Astrocyte of the cerebellum (primary cell): ENCODE measurements at regions not wholly inside any gene's neighbourhood (a gene's known extent, or its start where the extent isn't known, plus 50 kb on each side); places are given as distances from the start of the nearest gene placed in this dataset.
"Not testable (repeated sequence)": the region's sequence is repeated elsewhere in the genome, so short reads cannot be mapped to it uniquely, and the experiment has no call there.

Experiments
- DNase-seq: peaks from one replicate; pipeline ENCODE4 v3.0.0-alpha.2; 2011; ENCODE audit warnings: low read depth
- H3K4me3 ChIP-seq: 2 replicates; pipeline ENCODE4 v1.5.1; 2011; ENCODE audit warnings: mild to moderate bottlenecking, low read depth, low read length, moderate library complexity
- in situ Hi-C: cut with HindIII; loops from 2 replicates; pipeline ENCODE4 v1.10.0; 2017; ENCODE audit warnings: low sequenced_read_pairs
- TF ChIP-seq, protein P1 (sequence below): IDR thresholded peaks from 2 replicates; pipeline ENCODE4 v1.5.1; 2012; ENCODE audit warnings: low read length, low read depth, moderate library complexity, mild to moderate bottlenecking; ENCODE audit errors: missing control alignments

DNA sequence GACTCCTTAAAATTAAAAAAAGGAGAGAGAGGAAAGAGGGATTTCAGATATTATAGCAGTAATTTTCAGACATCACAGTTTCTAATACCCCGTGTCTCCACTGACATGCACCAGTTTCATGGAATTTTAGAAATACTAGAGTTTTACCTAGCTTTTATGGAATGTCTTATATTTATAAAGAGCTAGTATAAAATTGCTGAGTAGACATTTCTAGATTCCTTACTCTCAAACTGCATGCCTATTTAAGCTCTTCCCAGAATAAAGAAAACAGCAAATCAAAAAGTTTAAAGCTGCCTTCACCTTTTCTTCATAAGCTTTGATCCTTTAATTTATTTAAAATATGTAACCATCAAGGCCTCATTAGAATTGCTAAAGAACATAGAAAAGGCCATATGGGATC is 247.4 kb upstream of the IL12A start:
- in situ Hi-C loops = no loop called here
- no peak overlapping the region for H3K4me3 ChIP-seq
- TF ChIP-seq, protein P1, sequence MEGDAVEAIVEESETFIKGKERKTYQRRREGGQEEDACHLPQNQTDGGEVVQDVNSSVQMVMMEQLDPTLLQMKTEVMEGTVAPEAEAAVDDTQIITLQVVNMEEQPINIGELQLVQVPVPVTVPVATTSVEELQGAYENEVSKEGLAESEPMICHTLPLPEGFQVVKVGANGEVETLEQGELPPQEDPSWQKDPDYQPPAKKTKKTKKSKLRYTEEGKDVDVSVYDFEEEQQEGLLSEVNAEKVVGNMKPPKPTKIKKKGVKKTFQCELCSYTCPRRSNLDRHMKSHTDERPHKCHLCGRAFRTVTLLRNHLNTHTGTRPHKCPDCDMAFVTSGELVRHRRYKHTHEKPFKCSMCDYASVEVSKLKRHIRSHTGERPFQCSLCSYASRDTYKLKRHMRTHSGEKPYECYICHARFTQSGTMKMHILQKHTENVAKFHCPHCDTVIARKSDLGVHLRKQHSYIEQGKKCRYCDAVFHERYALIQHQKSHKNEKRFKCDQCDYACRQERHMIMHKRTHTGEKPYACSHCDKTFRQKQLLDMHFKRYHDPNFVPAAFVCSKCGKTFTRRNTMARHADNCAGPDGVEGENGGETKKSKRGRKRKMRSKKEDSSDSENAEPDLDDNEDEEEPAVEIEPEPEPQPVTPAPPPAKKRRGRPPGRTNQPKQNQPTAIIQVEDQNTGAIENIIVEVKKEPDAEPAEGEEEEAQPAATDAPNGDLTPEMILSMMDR = no peak
- no peak for DNase-seq

DNA sequence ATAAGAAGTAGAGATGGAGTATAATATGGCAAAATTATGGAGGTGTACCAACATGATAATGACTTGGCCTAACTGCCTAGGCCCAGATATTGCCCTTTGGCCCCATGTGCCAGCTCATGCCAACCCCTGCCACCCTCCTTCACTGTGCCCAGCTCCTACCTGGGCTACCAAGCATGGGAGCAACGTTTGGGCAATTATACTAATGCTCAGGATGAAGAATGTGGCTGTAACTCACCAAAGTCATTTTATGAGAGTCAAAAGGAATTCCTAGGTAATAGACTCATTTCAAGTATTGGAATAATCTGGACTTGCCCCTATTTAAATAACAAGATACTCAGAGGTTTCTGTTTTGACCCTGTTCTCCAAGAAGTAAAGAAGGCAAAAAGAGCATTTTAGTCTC is 240.2 kb upstream of the IL12A start:
- H3K4me3 ChIP-seq = no peak overlapping the region
- in situ Hi-C loops = no loop called here
- TF ChIP-seq, protein P1 = no peak
- no peak for DNase-seq

DNA sequence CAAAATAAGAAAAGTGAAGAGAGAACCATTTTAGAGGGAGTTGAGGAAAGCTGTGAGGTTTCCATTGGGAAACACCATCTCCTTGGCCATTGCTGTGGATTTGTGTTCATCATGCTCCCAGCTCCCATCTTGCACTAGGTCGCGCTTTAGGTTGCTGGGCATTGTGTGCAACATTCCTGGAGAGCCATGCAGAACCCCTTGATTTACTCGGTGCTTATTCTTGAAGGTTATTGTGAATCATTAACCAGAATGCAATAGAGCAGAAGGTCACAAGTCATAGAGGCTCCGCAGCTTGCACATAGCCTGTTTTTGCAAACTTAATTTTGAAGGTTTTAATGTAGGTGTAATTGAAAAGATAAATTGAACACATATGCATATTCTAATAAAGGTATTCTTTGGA is 239.2 kb upstream of the IL12A start:
- TF ChIP-seq, protein P1 = no peak
- no peak for DNase-seq
- in situ Hi-C loops = no loop called here
- H3K4me3 ChIP-seq = no peak overlapping the region

DNA sequence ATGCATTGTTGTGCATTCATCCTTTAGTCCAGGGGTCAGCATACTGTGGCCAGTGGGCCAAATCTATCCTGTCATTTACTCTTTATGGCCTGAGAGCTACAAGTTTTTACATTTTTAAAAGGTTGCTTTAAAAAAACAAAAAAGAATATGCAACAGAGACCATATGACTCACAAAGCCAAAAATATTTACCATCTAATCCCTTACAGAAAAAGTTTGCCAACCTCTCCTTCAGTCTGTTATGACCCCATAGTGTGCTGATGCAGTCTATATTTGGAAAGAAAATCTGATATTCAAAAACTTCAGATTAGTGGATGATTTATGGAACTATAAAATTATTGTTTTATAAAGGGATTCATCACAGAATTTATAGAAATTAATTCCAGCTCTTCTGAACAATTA is 237.5 kb upstream of the IL12A start:
- TF ChIP-seq, protein P1 = no peak
- in situ Hi-C loops = no loop called here
- no peak overlapping the region for H3K4me3 ChIP-seq
- no peak for DNase-seq

DNA sequence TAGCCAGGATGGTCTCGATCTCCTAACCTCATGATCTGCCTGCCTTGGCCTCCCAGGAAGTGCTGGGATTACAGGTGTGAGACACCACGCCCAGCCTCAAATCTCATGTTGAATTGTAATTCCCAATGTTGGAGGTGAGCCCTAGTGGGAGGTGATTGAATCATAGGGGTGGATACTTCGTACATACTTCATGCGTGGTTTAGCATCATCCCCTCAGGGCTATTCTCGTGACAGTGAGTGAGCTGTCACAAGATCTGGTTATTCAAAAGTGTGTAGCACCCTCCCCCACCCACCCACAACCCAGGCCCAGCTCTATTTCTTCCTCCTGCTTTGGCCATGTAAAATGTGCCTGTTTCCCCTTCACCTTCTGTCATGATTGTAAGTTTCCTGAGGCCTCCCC is 236.9 kb upstream of the IL12A start:
- DNase-seq = no peak

DNA sequence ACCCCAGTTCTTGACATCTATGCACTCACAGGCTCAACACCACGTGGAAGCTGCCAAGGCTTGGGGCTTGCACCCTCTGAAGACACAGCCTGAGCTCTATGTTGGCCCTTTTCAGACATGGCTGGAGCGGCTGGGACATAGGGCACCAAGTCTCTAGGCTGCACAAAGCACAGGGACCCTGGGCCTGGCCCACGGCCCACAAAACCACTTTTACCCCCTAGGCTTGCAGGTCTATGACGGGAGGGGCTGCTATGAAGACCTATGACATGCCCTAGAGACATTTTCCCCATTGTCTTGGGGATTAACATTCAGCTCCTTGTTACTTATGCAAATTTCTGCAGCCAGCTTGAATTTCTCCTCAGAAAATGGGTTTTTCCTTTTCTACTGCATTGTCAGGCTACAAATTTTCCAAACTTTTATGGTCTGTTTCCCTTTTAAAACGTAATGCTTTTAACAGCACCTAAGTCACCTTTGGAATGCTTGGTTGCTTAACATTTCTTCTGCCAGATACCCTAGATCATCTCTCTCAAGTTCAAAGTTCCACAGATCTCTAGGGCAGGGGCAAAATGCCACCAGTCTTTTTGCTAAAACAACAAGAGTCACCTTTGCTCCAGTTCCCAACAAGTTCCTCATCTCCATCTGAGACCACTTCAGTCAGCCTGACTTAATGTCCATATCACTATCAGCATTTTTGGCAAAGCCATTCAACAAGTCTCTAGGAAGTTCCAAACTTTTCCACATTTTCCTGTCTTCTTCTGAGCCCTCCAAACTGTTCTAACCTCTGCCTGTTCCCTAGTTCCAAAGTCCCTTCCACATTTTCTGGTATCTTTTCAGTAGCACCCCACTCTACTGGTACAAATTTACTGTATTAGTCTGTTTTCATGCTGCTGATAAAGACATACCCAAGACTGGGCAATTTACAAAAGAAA is 232.1 kb upstream of the IL12A start:
- DNase-seq, in situ Hi-C loops, H3K4me3 ChIP-seq: not testable (repeated sequence)

More for the DNA sequence above, 236.9 kb upstream of the IL12A start:
- TF ChIP-seq, protein P1 = no peak
- no peak overlapping the region for H3K4me3 ChIP-seq
- in situ Hi-C loops = no loop called here

DNA sequence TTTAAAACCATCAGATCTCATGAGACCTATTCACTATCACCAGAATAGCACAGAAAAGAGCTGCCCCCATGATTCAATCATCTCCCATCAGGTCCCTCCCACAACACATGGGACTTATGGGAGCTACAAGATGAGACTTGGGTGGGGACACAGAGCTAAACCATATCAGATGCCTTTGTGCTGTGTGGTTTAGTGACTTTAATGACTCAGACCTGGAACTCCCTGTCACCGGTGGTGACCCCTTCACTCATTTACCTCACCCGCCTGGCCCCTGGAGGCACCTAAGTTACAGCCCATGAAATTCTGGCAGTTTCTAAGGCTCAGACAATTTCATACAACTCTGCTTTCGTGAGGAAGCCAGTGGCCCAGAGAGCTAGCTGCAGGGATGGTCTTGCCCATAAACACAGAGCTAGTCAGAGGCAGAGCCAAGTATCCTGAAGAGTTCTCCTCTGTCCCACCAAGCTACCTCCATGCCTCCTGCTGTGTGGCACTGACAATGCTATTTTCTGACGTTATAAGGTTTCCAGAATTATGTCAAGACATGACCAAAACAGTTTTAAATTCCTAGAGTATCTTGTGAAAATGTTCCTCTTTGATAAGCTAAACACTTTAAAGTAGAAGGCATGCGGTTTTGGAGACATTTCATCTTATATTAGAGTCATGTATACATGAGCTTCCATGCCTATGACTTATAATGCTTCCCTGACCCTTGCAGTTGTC is 231.1 kb upstream of the IL12A start:
- H3K4me3 ChIP-seq = no peak overlapping the region
- DNase-seq = no peak
- in situ Hi-C loops = no loop called here
- TF ChIP-seq, protein P1 = no peak
